ENCODE measurements at regions not wholly inside any gene's neighbourhood (a gene's known extent, or its start where the extent isn't known, plus 50 kb on each side); places are given as distances from the start of the nearest gene placed in this dataset.

DNA sequence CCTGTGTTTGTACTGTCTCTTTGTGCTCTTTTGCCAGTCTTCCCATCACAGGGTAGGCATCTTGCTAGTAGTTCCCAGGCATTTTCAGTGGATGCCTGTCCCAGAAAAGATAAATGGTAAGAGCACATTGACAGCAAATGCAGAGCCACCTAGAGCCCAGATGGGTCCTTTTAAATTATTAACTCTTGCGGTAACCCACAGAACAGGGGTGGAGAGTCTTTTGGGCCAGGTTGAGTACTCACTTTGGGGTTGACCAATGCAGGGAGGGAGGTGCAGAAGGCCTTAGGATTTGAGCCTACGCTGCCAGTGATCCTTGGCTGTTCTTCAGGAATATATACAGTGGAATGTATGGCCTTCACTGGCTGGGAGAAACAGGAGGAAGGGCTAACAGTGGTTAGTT is 173.8 kb downstream of the MSN start (continued):
- TF ChIP-seq CHD7 (IDR thresholded peaks at IDR 0.05; ENCODE audit: insufficient replicate concordance, low read length) (no peak), YY1 (IDR thresholded peaks at IDR 0.05; ENCODE audit: low read depth, low read length) (no peak), SAP30 (IDR thresholded peaks at IDR 0.05; ENCODE audit: insufficient read depth, insufficient replicate concordance, low read length) (no peak), BACH1 (IDR thresholded peaks at IDR 0.05; ENCODE audit: low read length) (no peak), POU5F1 (IDR thresholded peaks at IDR 0.05; ENCODE audit: low read depth, low read length) (no peak), EP300 (IDR thresholded peaks at IDR 0.05; ENCODE audit: borderline replicate concordance in 1 of 2, low read depth in 2 of 2, low read length in 2 of 2) (no peak), GABPA (IDR thresholded peaks at IDR 0.05; ENCODE audit: borderline replicate concordance, insufficient read depth, low read length) (no peak), SUZ12 (IDR thresholded peaks at IDR 0.05; ENCODE audit: low read length) (no peak), BRCA1 (IDR thresholded peaks at IDR 0.05; ENCODE audit: low read depth, low read length) (no peak), PHF8 (conservative IDR thresholded peaks at IDR 0.05; ENCODE audit: low read depth, low read length) (no peak), JUN (IDR thresholded peaks at IDR 0.05; ENCODE audit: low read depth, low read length) (no peak)

All from H1 (cell line).